Stimulated activated CD8-positive, alpha-beta memory T cell treated with anti-CD3 and anti-CD28 coated beads, Interleukin-7, amount 100 ng/mL, for 48 hours (primary cell): ENCODE measurements at regions not wholly inside any gene's neighbourhood (a gene's known extent, or its start where the extent isn't known, plus 50 kb on each side); places are given as distances from the start of the nearest gene placed in this dataset.

ENCODE experiments used
- DNase-seq, 2 donors: peaks; one replicate each; pipeline ENCODE4 v3.0.0-alpha.2; 2020; ENCODE audit warnings: low read depth in 1 of 2; ENCODE audit errors: extremely low read depth in 1 of 2

GRCh38 chr9:81394881-81395675, 294.3 kb downstream of the TLE1 start:
- no peak for DNase-seq

GRCh38 chr9:81393985-81394811, 295.1 kb downstream of the TLE1 start:
- DNase-seq, result no peak

DNA sequence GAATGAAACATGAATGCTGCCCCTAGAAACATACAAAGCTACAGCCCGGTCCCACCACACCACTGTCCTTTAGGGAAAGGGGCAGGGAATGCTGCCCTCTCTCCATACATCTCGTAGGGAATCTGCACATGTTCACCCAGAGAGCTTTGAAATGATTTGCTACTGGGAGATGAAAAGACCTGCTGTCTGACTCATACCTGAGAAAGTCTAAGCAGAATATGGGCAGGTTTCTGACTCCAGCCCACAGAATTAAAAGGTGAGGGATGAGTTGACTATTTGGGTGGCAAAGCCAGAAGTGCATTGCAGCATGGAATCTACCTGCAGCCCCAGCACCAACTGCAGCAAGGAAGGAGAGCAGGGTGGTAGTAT, 297.9 kb downstream of the TLE1 start:
- DNase-seq, result no peak

DNA sequence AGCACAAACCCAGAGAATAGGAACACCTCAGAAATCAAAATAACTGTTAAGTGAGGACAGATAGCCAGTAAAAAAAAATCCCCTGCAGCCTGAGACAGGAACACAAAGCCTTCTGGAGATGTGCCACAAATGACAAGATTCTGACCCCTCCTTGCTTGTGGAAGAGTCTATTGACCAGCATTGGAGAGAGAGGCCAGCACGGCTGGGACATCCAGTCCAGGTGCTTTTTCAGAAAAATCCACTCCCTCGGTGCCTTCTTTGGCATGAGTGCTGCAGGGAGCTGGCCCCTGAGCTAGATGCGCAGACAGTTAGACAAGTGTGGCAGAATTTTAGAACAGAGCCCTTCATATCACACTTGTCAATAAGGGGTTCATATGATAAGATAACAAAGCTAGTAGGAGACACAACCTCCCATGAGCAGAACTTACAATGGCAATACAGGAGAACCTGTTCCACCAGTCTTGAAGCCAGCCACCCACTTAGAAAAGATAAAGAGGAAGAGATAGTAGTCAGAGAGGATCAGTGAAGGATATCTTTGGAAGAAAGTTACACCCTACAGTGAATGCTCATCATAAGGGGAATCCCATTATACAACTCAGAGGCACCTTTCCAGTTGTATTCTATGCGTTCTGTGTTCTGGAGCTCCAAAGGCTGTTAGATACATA, 298.4 kb downstream of the TLE1 start:
- no peak for DNase-seq

- no peak for DNase-seq
Observed at GRCh38 chr9:81389569-81389993, 299.8 kb downstream of the TLE1 start.

DNA sequence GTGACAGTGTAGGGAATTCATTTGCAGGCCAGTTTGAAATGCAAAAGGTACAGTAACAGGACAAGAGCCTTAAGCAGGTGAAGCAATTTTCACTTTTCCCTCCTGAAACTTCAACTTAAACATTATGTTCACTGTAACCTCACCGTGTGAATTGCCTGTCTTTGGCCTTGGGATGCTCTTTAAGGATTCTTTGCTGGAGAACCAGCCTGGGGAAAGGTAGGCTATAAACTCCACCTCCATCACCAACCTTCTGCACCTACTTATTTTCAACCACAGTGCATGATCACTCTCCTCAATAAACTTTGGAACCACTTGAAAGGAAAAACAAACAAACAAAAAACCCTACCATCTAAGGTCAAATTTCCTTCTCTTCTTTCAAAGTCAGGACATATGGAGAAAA, 300.5 kb downstream of the TLE1 start:
- DNase-seq, result no peak

DNA sequence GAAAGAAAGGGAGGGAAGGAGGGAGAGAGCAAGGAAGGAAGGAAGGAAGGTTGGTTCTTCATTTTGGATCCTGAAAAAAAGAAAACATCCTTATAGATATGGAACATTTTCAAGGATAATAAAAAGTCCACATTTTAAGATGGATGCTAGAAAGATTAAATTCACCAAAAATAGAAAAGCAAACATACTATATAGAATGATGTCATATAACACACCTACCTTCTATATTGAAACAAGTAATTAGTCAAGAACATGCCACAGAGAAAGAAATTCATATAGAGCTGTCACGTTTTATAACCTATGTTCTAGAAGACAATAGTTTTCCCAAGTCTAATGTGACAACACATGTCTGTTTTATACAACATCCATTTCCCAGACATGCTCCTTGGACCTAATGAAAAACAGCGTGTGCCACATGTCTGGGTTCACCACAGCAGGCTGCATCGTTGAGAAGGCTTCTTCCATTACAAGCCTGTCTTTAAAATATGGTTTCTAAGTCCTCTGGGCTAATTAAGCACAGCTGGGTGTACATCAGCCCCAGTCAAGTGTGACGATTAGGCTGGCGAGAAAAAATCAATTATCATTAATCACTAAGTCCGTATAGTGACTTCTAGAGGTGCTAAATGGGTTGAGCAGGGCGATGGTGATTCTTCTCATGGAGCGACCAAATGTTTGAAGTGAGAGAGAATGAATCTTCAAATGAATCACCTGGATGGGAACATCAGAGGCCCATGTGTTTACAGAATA, 301.8 kb downstream of the TLE1 start:
- DNase-seq, result no peak

DNA sequence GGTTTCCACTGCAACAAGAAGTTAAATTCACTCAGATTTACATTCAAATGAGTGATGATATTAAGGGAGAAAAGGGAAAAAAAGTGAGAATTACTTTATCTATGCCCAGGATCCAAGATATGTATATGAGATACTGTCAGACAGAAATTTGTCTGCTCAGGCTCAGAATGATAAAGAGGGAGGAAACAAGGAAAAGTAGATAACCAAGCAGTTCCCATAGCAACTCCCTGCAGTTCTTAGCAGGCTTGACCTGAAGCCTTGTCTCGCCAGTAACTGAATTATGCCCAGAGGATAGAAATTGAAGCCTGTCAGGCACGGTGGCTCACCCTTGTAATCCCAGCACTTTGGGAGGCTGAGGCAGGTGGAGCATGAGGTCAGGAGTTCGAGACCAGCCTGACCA, 304.4 kb downstream of the TLE1 start:
- no peak for DNase-seq

DNA sequence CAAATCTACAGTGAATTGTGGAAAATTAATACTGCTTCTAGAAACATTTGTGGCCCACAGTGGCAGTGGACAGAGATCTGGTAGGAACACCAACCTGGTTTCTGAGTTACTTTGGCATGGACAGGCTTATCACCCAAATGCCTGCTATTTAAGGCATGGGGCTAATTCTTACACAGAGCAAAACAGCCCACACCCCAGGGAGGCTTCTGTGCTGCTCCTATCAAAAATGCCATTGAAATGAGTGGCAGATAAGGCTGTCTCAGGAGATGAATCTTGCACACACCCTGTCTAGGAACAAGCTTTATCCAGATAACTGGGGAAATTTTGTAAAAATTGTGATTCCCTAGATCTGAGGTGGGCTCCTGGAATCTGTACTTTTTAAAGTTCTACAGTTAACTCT, 307.1 kb downstream of the TLE1 start:
- DNase-seq, result no peak

DNA sequence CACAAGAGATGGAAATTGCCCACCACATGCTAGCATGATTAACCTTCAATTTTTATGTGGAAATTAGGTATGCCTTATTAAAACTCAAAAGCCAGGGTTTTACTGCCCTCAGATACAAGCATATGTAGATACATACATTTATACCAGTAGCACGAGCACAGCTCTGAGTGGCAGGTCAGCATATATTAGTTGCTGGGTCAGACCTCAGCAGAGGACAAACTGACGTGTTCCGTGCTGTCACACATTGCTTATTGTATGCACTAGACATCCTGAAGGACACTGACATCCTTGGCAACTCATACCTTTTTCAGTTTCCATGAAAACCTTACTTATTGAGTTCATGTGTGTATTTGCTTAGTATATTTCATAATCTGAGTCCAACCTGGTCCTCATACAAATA, 307.7 kb downstream of the TLE1 start:
- DNase-seq, result no peak

GRCh38 chr9:81380504-81381359, 308.6 kb downstream of the TLE1 start:
- no peak for DNase-seq

DNA sequence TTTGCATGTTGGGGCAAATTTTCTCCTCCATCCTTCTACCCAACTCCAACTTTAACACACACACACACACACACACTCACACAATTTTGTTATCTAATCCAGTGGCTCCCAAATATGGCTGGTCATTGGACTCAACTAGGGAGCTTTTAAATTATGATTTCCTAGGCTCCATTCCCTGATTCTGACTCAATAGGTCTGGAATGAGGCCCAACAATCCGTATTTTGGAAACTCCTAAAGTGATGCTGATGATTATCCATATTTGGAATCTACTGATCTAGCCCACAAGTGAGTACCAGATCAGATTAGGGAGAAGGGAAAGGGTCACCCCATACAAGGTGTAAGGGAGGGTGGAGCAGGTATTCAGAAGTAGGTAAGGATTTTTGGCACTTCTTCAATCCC, 309.7 kb downstream of the TLE1 start:
- no peak for DNase-seq

GRCh38 chr9:81377921-81378320, 311.4 kb downstream of the TLE1 start:
- DNase-seq, result no peak

GRCh38 chr9:81377320-81377719, 312.0 kb downstream of the TLE1 start:
- no peak for DNase-seq

- DNase-seq, result no peak
Observed at GRCh38 chr9:81375187-81376100, 313.9 kb downstream of the TLE1 start.

DNA sequence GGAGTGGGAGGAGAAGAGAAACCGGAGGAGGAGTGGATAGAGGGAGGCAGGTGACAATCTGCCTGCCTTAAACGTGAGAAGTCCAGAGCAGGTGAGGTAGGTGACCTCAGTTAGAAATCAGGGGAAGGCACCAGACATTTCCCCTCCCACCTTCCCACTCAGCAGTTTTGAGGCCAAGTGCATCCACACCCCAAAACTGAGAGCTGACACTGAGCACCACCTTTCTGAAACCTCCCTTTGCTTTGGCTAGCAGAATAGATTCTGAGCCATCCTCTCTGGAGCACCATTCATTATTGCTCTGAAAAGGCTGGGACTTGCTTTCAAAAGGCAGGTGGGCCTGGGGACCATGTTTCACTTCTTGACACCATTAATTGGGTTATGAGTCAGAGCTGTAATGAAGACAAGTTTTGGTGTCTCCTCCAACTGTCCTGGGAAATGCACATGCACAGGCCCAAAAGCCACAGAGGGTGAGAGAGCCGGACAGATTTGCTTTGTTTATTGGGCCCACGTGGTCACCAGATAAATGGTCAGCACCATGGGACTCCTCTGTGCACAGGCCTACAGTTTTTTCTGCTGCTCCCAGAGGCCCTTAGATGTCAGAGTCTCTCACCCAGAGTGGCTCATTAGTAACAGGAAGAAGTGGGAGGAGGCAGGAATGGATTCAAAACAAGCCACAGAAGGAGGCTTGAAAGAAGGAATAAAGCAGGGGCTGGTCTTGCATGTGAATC, 314.7 kb downstream of the TLE1 start:
- no peak for DNase-seq

DNA sequence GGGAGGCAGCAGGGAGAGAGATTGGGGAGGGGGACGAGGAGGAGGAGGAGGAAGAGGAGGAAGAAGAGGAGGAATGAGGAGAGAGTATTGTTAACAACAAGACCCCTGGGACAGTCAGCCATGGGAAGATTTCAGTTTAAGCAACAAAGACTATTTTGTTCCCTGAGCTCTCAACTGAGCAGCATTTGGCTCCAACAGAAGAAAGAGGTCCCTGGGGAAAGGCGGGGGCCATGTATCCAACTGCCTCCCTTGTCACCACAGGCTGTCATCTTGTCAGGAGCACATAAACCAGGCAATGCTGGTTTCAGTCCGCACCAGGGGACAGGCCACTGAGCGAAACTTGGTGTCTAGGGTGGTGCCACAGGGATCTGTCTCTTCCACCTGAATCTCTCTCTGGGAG, 316.1 kb downstream of the TLE1 start:
- no peak for DNase-seq

DNA sequence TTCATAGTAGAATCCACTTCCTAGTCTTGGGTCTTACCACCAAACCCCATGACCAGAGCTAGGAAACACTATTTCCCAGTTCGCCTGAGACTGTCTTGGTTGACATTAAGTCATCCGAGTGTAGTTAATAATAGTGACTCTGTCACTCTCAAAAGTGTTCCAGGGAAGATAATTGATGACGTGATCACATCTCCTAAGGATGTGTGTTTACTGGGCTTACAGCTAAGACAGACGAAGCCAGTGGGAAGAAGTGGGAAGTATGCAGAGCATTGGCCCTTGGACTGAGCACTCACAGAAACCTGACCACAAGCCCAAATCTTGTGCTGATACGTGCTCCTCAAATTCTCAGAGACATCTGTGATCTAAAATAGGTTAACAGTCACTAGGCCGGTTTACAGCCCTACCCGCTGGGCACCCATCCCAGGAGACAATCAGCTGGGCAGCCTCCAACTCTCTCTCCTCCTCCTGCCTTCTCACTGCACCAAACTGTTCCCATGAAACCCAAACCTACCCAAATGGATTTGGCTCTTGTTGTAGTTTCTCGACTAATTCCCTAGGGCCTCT, 316.6 kb downstream of the TLE1 start:
- no peak for DNase-seq
